ENCODE measurements at regions not wholly inside any gene's neighbourhood (a gene's known extent, or its start where the extent isn't known, plus 50 kb on each side); places are given as distances from the start of the nearest gene placed in this dataset.

GRCh38 chr16:10321407-10322387 lies 64.2 kb upstream of the ATF7IP2 start:
- Histone ChIP-seq H3K9me3 (no peaks in the 10 kb centered on the region), H3K4me1 (no peaks in the 10 kb centered on the region), H3K36me3 (ENCODE audit: insufficient read depth in 1 of 2, low read depth in 1 of 2) (no peaks in the 10 kb centered on the region), H3K27me3 (ENCODE audit: insufficient read depth in 3 of 3, low read length in 2 of 3) (no peaks in the 10 kb centered on the region), H3K4me3 (no peak overlapping the region), H3K27ac (no peak overlapping the region)
- no peak for DNase-seq
- intact Hi-C loops (cut with DNase I), result loop anchor here in 1 of 2 donors (2.0 kb wide), 1 partner anchor 61 kb away; no protein-coding TSS in a partner anchor
- TF ChIP-seq CTCF (IDR thresholded peaks at IDR 0.05), result no peak
- 75 to 84% (median 77%) methylated on average over 6 of the region's 6 CpGs for WGBS, 3 donors
- no peak for ATAC-seq

- ATAC-seq, result no peak
- Histone ChIP-seq H3K36me3 (ENCODE audit: insufficient read depth in 1 of 2, low read depth in 1 of 2) (no peaks in the 10 kb centered on the region), H3K27me3 (ENCODE audit: insufficient read depth in 3 of 3, low read length in 2 of 3) (no peaks in the 10 kb centered on the region), H3K27ac (no peak overlapping the region), H3K9me3 (no peaks in the 10 kb centered on the region), H3K4me3 (no peak overlapping the region), H3K4me1 (no peaks in the 10 kb centered on the region)
- no peak for TF ChIP-seq CTCF (IDR thresholded peaks at IDR 0.05)
- intact Hi-C loops (cut with DNase I), result loop anchor here in 1 of 2 donors (2.0 kb wide), 1 partner anchor 60 kb away; no protein-coding TSS in a partner anchor
- 66 to 79% (median 73%) methylated on average over 8 of the region's 8 CpGs for WGBS, 3 donors
- DNase-seq, result no peak
Observed at GRCh38 chr16:10322723-10323527, 62.9 kb upstream of the ATF7IP2 start.

- intact Hi-C loops (cut with DNase I), result loop anchor here in 1 of 2 donors (2.0 kb wide), 1 partner anchor 59 kb away; no protein-coding TSS in a partner anchor
- Histone ChIP-seq H3K27ac (no peak overlapping the region), H3K4me1 (no peaks in the 10 kb centered on the region), H3K36me3 (ENCODE audit: insufficient read depth in 1 of 2, low read depth in 1 of 2) (no peaks in the 10 kb centered on the region), H3K4me3 (no peak overlapping the region), H3K9me3 (no peaks in the 10 kb centered on the region), H3K27me3 (ENCODE audit: insufficient read depth in 3 of 3, low read length in 2 of 3) (no peaks in the 10 kb centered on the region)
- no peak for TF ChIP-seq CTCF (IDR thresholded peaks at IDR 0.05)
- no peak for DNase-seq
- WGBS, 3 donors, result 81 to 84% (median 82%) methylated on average over 2 of the region's 2 CpGs
- ATAC-seq, result no peak
Observed at GRCh38 chr16:10323528-10323869, 62.4 kb upstream of the ATF7IP2 start.

- WGBS, 3 donors, result 94 to 96% (median 95%) methylated on average over 2 of the region's 2 CpGs
- DNase-seq (no peak), ATAC-seq (no peak)
- Histone ChIP-seq H3K27me3 (ENCODE audit: insufficient read depth in 3 of 3, low read length in 2 of 3) (no peaks in the 10 kb centered on the region), H3K4me1 (no peaks in the 10 kb centered on the region), H3K4me3 (no peak overlapping the region), H3K27ac (no peak overlapping the region), H3K9me3 (no peaks in the 10 kb centered on the region), H3K36me3 (ENCODE audit: insufficient read depth in 1 of 2, low read depth in 1 of 2) (no peaks in the 10 kb centered on the region)
- TF ChIP-seq CTCF (IDR thresholded peaks at IDR 0.05), result no peak
- intact Hi-C loops (cut with DNase I), result no loop called here
Observed at GRCh38 chr16:10324210-10324609, 61.7 kb upstream of the ATF7IP2 start.

Data from psoas muscle (tissue), 7 donors.